ENCODE measurements at regions not wholly inside any gene's neighbourhood (a gene's known extent, or its start where the extent isn't known, plus 50 kb on each side); places are given as distances from the start of the nearest gene placed in this dataset.
"Not testable (repeated sequence)": the region's sequence is repeated elsewhere in the genome, so short reads cannot be mapped to it uniquely, and the experiment has no call there.

- intact Hi-C loops (cut with micrococcal nuclease), result no loop called here
- no peak for DNase-seq
- ATAC-seq, result no peak
Measured at GRCh38 chr4:159410076-159410777, 307.3 kb downstream of the RAPGEF2 start.

- intact Hi-C loops (cut with micrococcal nuclease), result no loop called here
- ATAC-seq, result no peak
Measured at GRCh38 chr4:159410891-159411290, 308.0 kb downstream of the RAPGEF2 start.

DNA sequence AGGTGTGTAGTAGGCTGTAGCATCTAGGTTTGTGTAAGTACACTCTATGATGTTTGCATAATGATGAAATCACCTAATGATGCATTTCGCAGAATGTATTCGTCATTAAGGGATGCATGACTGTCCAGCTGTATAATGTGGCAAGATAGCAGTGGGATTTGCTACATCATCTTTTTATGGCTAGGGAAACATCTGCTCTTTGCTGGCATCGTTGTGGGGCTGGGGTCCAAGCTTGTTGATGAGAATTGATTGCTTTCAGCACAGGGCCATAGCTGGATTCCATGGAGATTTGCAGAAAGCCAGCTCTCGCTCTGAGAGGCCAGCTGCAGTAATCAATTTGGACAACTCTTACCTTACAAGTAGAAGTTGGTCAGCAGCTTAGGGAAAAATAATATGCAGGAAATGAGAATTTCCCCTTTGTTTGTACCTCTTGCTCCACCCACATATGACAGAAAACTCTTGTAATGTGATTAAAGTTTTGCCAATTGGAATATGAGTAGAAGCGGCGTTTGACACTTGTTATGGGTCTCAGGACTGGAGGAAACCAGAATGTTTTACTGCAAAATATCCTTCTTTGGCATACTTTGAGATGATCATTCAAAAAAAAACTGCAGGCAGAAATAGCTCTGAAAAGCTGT, 310.5 kb downstream of the RAPGEF2 start:
- DNase-seq (no peak), ATAC-seq (no peak)
- intact Hi-C loops (cut with micrococcal nuclease), result no loop called here

More at GRCh38 chr4:159410891-159411290, 308.0 kb downstream of the RAPGEF2 start:
- no peak for DNase-seq

DNA sequence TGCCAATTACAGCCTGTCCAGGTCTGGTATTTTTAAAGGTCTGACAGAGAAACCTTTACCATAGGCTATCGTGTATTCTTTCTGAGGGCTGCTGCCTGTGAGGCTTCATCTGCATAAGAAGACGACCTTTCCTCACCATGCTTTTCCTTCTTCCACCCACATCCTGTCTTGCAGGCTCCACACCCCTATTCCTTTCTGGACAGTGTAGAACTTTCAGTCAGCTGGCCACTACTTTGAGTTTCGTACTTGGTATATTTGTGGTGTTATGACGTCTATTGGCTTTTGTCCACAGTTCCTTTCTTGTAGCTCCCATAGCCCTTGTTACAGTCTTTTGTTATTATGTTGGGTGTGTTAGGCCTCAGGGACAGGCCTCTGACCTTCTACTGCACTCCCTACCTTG, 311.4 kb downstream of the RAPGEF2 start:
- ATAC-seq (peak; percentile 18), DNase-seq (no peak)
- intact Hi-C loops (cut with micrococcal nuclease), result no loop called here

- intact Hi-C loops (cut with micrococcal nuclease), result no loop called here
- DNase-seq (no peak), ATAC-seq (no peak)
Measured at GRCh38 chr4:159416073-159416472, 313.2 kb downstream of the RAPGEF2 start.

- ATAC-seq (no peak), DNase-seq (no peak)
- intact Hi-C loops (cut with micrococcal nuclease), result no loop called here
Measured at GRCh38 chr4:159416996-159417395, 314.1 kb downstream of the RAPGEF2 start.

GRCh38 chr4:159420162-159421057, 317.5 kb downstream of the RAPGEF2 start:
- no peak for ATAC-seq
- DNase-seq, result no peak
- intact Hi-C loops (cut with micrococcal nuclease), result no loop called here

DNA sequence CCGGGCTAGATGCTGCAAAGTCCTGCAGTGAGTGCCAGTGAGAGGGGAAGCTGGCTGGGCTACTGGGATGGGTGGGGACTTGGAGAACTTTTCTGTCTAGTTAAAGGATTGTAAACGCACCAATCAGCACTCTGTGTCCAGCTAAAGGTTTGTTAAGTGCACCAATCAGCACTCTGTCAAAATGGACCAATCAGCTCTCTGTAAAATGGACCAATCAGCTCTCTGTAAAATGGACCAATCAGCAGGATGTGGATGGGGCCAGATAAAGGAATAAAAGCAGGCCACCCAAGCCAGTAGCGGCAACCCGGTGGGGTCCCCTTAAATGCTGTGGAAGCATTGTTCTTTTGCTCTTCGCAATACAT, 318.2 kb downstream of the RAPGEF2 start:
- ATAC-seq; intact Hi-C loops (cut with micrococcal nuclease); DNase-seq: not testable (repeated sequence)

- no peak for DNase-seq
- no peak for ATAC-seq
Measured at GRCh38 chr4:159422019-159422418, 319.1 kb downstream of the RAPGEF2 start.

DNA sequence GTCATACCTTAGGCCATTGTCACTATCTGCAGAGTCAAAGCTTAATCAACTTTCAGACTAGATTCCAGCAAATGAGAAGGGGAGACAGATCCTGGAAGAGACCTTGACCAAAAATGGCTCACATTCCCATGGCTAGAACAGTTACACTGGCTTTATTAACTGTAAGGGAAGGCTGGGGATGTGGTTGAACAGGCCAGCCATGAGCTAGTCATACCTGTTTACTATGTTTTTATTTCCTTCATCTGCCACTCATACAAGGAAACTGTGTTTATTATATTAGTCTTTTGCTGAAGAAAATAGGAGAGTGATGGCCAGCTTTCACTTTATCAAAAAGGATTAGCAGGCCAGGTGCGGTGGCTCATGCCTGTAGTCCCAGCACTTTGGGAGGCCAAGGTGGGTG, 319.7 kb downstream of the RAPGEF2 start:
- DNase-seq, result no peak
- ATAC-seq, result no peak
- intact Hi-C loops (cut with micrococcal nuclease), result no loop called here

More at GRCh38 chr4:159422019-159422418, 319.1 kb downstream of the RAPGEF2 start:
- intact Hi-C loops (cut with micrococcal nuclease), result no loop called here

DNA sequence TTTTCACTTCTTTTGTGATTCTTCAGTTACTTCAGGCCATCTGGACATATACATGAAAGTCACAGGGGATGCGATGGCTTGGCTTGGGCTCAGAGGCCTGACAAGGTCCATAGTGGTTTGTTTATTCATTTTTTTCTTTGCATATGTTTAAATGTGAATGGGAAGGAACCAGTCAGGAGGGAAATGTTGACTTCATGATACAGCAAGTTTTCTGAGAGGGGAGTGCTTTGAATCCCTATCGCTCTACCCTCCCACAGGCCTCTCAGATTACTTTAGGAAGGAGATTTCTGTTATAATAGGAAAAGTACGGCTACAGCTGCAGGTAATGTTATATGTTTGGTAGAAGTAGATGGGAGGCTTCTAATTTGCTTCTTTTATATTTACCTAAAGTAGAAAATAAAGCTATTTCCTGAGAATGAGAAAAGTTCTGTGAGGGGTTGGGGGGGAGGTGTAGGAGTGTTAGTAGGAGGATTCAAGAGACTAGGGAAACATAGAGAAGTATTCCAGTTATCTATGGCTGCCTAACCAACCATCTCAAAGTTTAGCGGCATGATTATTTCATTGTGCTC, 322.9 kb downstream of the RAPGEF2 start:
- intact Hi-C loops (cut with micrococcal nuclease), result no loop called here
- ATAC-seq, result no peak
- no peak for DNase-seq

- intact Hi-C loops (cut with micrococcal nuclease), result no loop called here
- ATAC-seq (no peak), DNase-seq (no peak)
Measured at GRCh38 chr4:159428293-159428692, 325.4 kb downstream of the RAPGEF2 start.

- ATAC-seq, result peak; percentile 89
- intact Hi-C loops (cut with micrococcal nuclease), result no loop called here
Measured at GRCh38 chr4:159428975-159429692, 326.3 kb downstream of the RAPGEF2 start.

GRCh38 chr4:159429693-159430035, 326.8 kb downstream of the RAPGEF2 start:
- ATAC-seq (no peak), DNase-seq (no peak)
- intact Hi-C loops (cut with micrococcal nuclease), result no loop called here

More at GRCh38 chr4:159428975-159429692, 326.3 kb downstream of the RAPGEF2 start:
- peak; percentile 32 for DNase-seq

DNA sequence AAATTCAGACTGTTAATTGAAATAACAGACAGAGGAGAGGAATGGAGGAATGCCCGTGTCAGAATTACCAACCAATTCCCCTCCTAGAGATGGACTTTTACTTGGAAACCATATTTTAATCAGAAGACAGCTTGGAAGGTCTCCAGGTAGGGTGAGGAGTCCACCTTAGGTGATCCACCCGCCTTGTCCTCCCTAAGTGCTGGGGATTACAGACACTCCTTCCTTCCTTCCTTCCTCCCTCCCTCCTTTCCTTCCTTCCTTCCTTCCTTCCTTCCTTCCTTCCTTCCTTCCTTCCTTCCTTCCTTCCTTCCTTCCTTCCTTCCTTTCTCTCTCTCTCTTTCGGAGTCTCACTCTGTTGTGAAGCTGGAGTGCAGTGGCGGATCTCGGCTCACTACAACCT, 328.0 kb downstream of the RAPGEF2 start:
- ATAC-seq, result no peak
- intact Hi-C loops (cut with micrococcal nuclease), result no loop called here
- no peak for DNase-seq

GRCh38 chr4:159432436-159432835, 329.6 kb downstream of the RAPGEF2 start:
- intact Hi-C loops (cut with micrococcal nuclease), result no loop called here
- DNase-seq (no peak), ATAC-seq (no peak)

GRCh38 chr4:159433337-159433736, 330.5 kb downstream of the RAPGEF2 start:
- intact Hi-C loops (cut with micrococcal nuclease), result no loop called here
- ATAC-seq (no peak), DNase-seq (no peak)

GRCh38 chr4:159434114-159434870, 331.4 kb downstream of the RAPGEF2 start:
- intact Hi-C loops (cut with micrococcal nuclease), result no loop called here
- DNase-seq, result no peak
- ATAC-seq, result no peak

DNA sequence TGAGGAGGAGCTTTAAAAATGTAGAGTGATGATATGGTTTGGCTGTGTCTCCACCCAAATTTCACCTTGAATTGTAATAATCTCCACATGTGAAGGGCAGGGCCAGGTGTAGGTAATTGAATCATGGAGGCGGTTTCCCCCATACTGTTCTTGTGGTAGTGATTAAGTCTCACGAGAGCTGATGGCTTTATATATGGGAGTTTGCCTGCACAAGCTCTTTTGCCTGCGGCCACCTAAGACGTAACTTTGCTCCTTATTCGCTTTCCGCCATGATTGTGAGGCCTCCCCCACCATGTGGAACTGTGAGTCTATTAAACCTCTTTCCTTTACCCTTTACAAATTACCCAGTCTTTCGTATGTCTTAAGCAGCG, 332.0 kb downstream of the RAPGEF2 start:
- intact Hi-C loops (cut with micrococcal nuclease), result no loop called here
- ATAC-seq (no peak), DNase-seq (no peak)

Data from left ventricle myocardium superior (tissue), 1 donor.